CD4-positive, alpha-beta T cell treated with Interleukin-1 beta for 1 hour (primary cell): ENCODE measurements at regions not wholly inside any gene's neighbourhood (a gene's known extent, or its start where the extent isn't known, plus 50 kb on each side); places are given as distances from the start of the nearest gene placed in this dataset.
"Not testable (repeated sequence)": the region's sequence is repeated elsewhere in the genome, so short reads cannot be mapped to it uniquely, and the experiment has no call there.

ENCODE experiments used
- DNase-seq, 2 donors: peaks; one replicate each; pipeline ENCODE4 v3.0.0-alpha.2; 2020 to 2022

GRCh38 chr5:17088051-17088450 lies 129.4 kb upstream of the BASP1 start:
- DNase-seq: no peak

- no peak for DNase-seq
Observed at GRCh38 chr5:17089001-17089400, 128.4 kb upstream of the BASP1 start.

GRCh38 chr5:17089690-17090089 lies 127.7 kb upstream of the BASP1 start:
- DNase-seq: no peak

GRCh38 chr5:17090839-17091238 lies 126.6 kb upstream of the BASP1 start:
- DNase-seq: no peak

- DNase-seq: no peak
Observed at GRCh38 chr5:17094830-17095229, 122.6 kb upstream of the BASP1 start.

GRCh38 chr5:17096952-17097695 lies 120.3 kb upstream of the BASP1 start:
- DNase-seq: no peak

GRCh38 chr5:17099946-17100345 lies 117.5 kb upstream of the BASP1 start:
- DNase-seq: no peak

GRCh38 chr5:17103461-17103860 lies 114.0 kb upstream of the BASP1 start:
- no peak for DNase-seq

- DNase-seq: no peak
Observed at GRCh38 chr5:17105744-17106418, 111.5 kb upstream of the BASP1 start.

GRCh38 chr5:17106521-17106920 lies 110.9 kb upstream of the BASP1 start:
- no peak for DNase-seq

- not testable (repeated sequence) for DNase-seq
Observed at GRCh38 chr5:17112091-17112716, 105.2 kb upstream of the BASP1 start.

GRCh38 chr5:17113174-17113958 lies 104.1 kb upstream of the BASP1 start:
- DNase-seq: no peak

GRCh38 chr5:17114233-17114632 lies 103.2 kb upstream of the BASP1 start:
- no peak for DNase-seq

- no peak for DNase-seq
Observed at GRCh38 chr5:17114715-17115599, 102.5 kb upstream of the BASP1 start.

GRCh38 chr5:17115855-17116254 lies 101.6 kb upstream of the BASP1 start:
- no peak for DNase-seq

GRCh38 chr5:17118631-17119030 lies 98.8 kb upstream of the BASP1 start:
- peak; percentile 26 to 83 for DNase-seq

- DNase-seq: no peak
Observed at GRCh38 chr5:17120209-17120608, 97.2 kb upstream of the BASP1 start.

GRCh38 chr5:17121776-17122175 lies 95.7 kb upstream of the BASP1 start:
- DNase-seq: no peak

- DNase-seq: no peak
Observed at GRCh38 chr5:17123010-17123409, 94.4 kb upstream of the BASP1 start.

GRCh38 chr5:17123773-17124172 lies 93.7 kb upstream of the BASP1 start:
- peak in 1 of 2 donors; percentile 9 for DNase-seq

GRCh38 chr5:17127743-17128231 lies 89.6 kb upstream of the BASP1 start:
- no peak for DNase-seq
